OCI-LY3 (cell line): ENCODE measurements at regions not wholly inside any gene's neighbourhood (a gene's known extent, or its start where the extent isn't known, plus 50 kb on each side); places are given as distances from the start of the nearest gene placed in this dataset.

Experiments
- H2AFZ ChIP-seq: fragments of 200-600, 300-600 bp; shearing (Covaris generic); 2 replicates; pipeline ENCODE4 v1.6.0; 2014; ENCODE audit warnings: antibody characterized with exemption, low read depth, low read length
- H3K27ac ChIP-seq: fragments of 200-600, 300-600 bp; sonication (generic); 2 replicates; pipeline ENCODE4 v1.5.1; 2014; ENCODE audit warnings: mild to moderate bottlenecking, low read length, moderate library complexity, mixed read lengths
- H3K27me3 ChIP-seq: fragments of 200-600, 300-600 bp; sonication (generic); 2 replicates; pipeline ENCODE4 v1.6.1; 2014; ENCODE audit warnings: low read depth, low read length, mixed read lengths
- H3K36me3 ChIP-seq: fragments of 200-600, 300-600 bp; sonication (generic); replicated peaks from 2 replicates; pipeline ENCODE3; 2014; ENCODE audit warnings: low read depth, low read length, mixed read lengths
- H3K4me1 ChIP-seq: fragments of 300-600, 200-600 bp; sonication (generic); 2 replicates; pipeline ENCODE4 v1.6.1; 2014; ENCODE audit warnings: low read length, mixed read lengths
- H3K4me2 ChIP-seq: fragments of 200-600, 300-600 bp; sonication (generic); 2 replicates; pipeline ENCODE4 v1.6.1; 2014; ENCODE audit warnings: low read length, mixed read lengths
- H3K4me3 ChIP-seq: fragments of 300-600, 200-600 bp; sonication (generic); 2 replicates; pipeline ENCODE4 v1.5.1; 2014; ENCODE audit warnings: antibody characterized with exemption, mild to moderate bottlenecking, low read length, moderate library complexity
- H3K79me2 ChIP-seq: fragments of 300-600, 200-600 bp; shearing (Covaris generic); 2 replicates; pipeline ENCODE4 v1.6.1; 2014; ENCODE audit warnings: mild to moderate bottlenecking, low read length, mixed read lengths
- H3K9ac ChIP-seq: fragments of 300-600, 200-600 bp; shearing (Covaris generic); 2 replicates; pipeline ENCODE4 v1.6.0; 2014; ENCODE audit warnings: mild to moderate bottlenecking, low read length, moderate library complexity
- H3K9me3 ChIP-seq: fragments of 200-600, 300-600 bp; shearing (Covaris generic); 2 replicates; pipeline ENCODE4 v1.6.1; 2014; ENCODE audit warnings: low read length, mixed read lengths; ENCODE audit not compliant: insufficient read depth
- H4K20me1 ChIP-seq: fragments of 200-600, 300-600 bp; sonication (generic); 2 replicates; pipeline ENCODE4 v1.6.1; 2016; ENCODE audit warnings: low read length, mixed read lengths; ENCODE audit not compliant: insufficient read depth
- EZH2phosphoT487 ChIP-seq: fragments of 200-600 bp; shearing (Covaris generic); IDR thresholded peaks from 2 replicates; pipeline ENCODE4 v1.6.1; 2018; ENCODE audit warnings: antibody characterized with exemption, mixed run types, low read depth
- TF ChIP-seq, protein P1 (sequence below): fragments of 200-600, 300-600 bp; sonication (generic); IDR thresholded peaks from 2 replicates; pipeline ENCODE4 v1.5.1; 2014; ENCODE audit warnings: antibody characterized with exemption, low read length, low read depth

DNA sequence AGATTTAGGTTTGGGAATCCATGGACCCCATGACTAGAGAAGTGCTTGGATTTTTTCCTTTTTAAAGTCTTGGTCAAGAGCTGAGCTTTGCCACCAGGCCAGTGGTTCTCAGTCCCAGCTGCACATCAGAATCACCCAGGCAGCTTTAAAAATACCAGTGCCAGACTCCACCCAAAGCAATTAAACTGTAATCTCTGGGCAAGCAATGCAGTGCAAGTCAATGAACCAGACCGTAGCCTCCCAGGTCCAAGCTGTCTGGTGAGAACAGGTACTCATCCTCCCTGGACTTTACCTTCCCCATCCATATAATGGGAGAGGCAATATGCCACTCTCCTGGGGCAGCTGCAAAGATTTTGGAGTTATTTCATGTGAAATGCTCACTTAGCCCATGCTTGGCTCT lies 223.1 kb upstream of the CDH5 start:
- H3K9ac ChIP-seq: no peak overlapping the region
- no peaks in the 10 kb centered on the region for H3K9me3 ChIP-seq
- H3K27me3 ChIP-seq: peaks cover 50% of the 10 kb centered on the region
- no peak overlapping the region for H2AFZ ChIP-seq
- H4K20me1 ChIP-seq: no peaks in the 10 kb centered on the region
- no peak overlapping the region for H3K4me2 ChIP-seq
- H3K79me2 ChIP-seq: no peaks in the 10 kb centered on the region
- H3K27ac ChIP-seq: no peak overlapping the region
- no peak overlapping the region for H3K4me3 ChIP-seq
- no peak for TF ChIP-seq EZH2phosphoT487
- TF ChIP-seq, protein P1, sequence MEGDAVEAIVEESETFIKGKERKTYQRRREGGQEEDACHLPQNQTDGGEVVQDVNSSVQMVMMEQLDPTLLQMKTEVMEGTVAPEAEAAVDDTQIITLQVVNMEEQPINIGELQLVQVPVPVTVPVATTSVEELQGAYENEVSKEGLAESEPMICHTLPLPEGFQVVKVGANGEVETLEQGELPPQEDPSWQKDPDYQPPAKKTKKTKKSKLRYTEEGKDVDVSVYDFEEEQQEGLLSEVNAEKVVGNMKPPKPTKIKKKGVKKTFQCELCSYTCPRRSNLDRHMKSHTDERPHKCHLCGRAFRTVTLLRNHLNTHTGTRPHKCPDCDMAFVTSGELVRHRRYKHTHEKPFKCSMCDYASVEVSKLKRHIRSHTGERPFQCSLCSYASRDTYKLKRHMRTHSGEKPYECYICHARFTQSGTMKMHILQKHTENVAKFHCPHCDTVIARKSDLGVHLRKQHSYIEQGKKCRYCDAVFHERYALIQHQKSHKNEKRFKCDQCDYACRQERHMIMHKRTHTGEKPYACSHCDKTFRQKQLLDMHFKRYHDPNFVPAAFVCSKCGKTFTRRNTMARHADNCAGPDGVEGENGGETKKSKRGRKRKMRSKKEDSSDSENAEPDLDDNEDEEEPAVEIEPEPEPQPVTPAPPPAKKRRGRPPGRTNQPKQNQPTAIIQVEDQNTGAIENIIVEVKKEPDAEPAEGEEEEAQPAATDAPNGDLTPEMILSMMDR: no peak
- H3K36me3 ChIP-seq: no peaks in the 10 kb centered on the region
- H3K4me1 ChIP-seq: no peaks in the 10 kb centered on the region

GRCh38 chr16:66141885-66142284 lies 224.6 kb upstream of the CDH5 start:
- Histone ChIP-seq H3K4me2 (no peak overlapping the region), H4K20me1 (no peaks in the 10 kb centered on the region), H3K4me3 (no peak overlapping the region), H3K9ac (no peak overlapping the region), H3K36me3 (no peaks in the 10 kb centered on the region), H3K27me3 (peaks cover 55% of the 10 kb centered on the region), H3K27ac (no peak overlapping the region), H3K9me3 (no peaks in the 10 kb centered on the region), H2AFZ (no peak overlapping the region), H3K79me2 (no peaks in the 10 kb centered on the region), H3K4me1 (no peaks in the 10 kb centered on the region)
- TF ChIP-seq, protein P1: no peak
- no peak for TF ChIP-seq EZH2phosphoT487

GRCh38 chr16:66137853-66138252 lies 228.6 kb upstream of the CDH5 start:
- Histone ChIP-seq H3K36me3 (no peaks in the 10 kb centered on the region), H3K4me1 (no peaks in the 10 kb centered on the region), H3K9ac (no peak overlapping the region), H3K79me2 (no peaks in the 10 kb centered on the region), H3K27me3 (peaks cover 37% of the 10 kb centered on the region), H4K20me1 (no peaks in the 10 kb centered on the region), H3K4me3 (no peak overlapping the region), H3K9me3 (no peaks in the 10 kb centered on the region), H3K27ac (no peak overlapping the region), H2AFZ (no peak overlapping the region), H3K4me2 (no peak overlapping the region)
- TF ChIP-seq, protein P1: no peak
- no peak for TF ChIP-seq EZH2phosphoT487

- Histone ChIP-seq H3K9me3 (no peaks in the 10 kb centered on the region), H3K36me3 (no peaks in the 10 kb centered on the region), H3K9ac (no peak overlapping the region), H3K27me3 (peaks cover 44% of the 10 kb centered on the region), H3K4me2 (no peak overlapping the region), H3K27ac (no peak overlapping the region), H3K4me1 (no peaks in the 10 kb centered on the region), H2AFZ (no peak overlapping the region), H3K79me2 (no peaks in the 10 kb centered on the region), H4K20me1 (no peaks in the 10 kb centered on the region), H3K4me3 (no peak overlapping the region)
- TF ChIP-seq, protein P1: no peak
- no peak for TF ChIP-seq EZH2phosphoT487
Observed at GRCh38 chr16:66136841-66137240, 229.7 kb upstream of the CDH5 start.
